Panc1 (cell line): ENCODE measurements at regions not wholly inside any gene's neighbourhood (a gene's known extent, or its start where the extent isn't known, plus 50 kb on each side); places are given as distances from the start of the nearest gene placed in this dataset.

ENCODE experiments used
- ATAC-seq: fragments of 200-7000 bp; cut with Tn5 transposase; 2 replicates; pipeline ENCODE4 v1.9.1; 2020; ENCODE audit warnings: mild to moderate bottlenecking, moderate library complexity
- BruUV-seq: library from RNA; stranded (reverse); fragments of 400-500 nt; replicated peaks from 2 replicates; lab custom pipeline; 2021; lab: Mats Ljungman, UMichigan
- CTCF ChIA-PET: fragments of 300-600 bp; sonication (Branson Sonifier 250); formaldehyde crosslinking; loops from one replicate; lab custom pipeline; 2022; ENCODE audit warnings: antibody characterized with exemption; lab: Charles Lee
- POLR2A ChIA-PET: fragments of 300-600 bp; sonication (Branson Sonifier 250); formaldehyde crosslinking; loops from one replicate; lab custom pipeline; 2022; ENCODE audit warnings: antibody characterized with exemption; lab: Charles Lee
- DNase-seq: peaks from one replicate; pipeline ENCODE4 v3.0.0-alpha.2; 2010; ENCODE audit warnings: low read depth, low spot score
- H3K27ac ChIP-seq: 2 replicates; pipeline ENCODE4 v1.5.1; 2011; ENCODE audit warnings: mild to moderate bottlenecking, low read length, inconsistent platforms
- H3K27me3 ChIP-seq: fragments of 200-500 bp; sonication (Bioruptor generic); 2 replicates; pipeline ENCODE4 v1.6.0; 2014; ENCODE audit warnings: low read length, inconsistent platforms; ENCODE audit not compliant: control insufficient read depth, insufficient read depth
- H3K36me3 ChIP-seq: fragments of 200-500 bp; sonication (Bioruptor generic); 2 replicates; pipeline ENCODE4 v1.5.1; 2014; ENCODE audit warnings: inconsistent platforms, mild to moderate bottlenecking, low read length, moderate library complexity; ENCODE audit not compliant: control insufficient read depth, insufficient read depth
- H3K4me1 ChIP-seq: 2 replicates; pipeline ENCODE4 v1.5.1; 2011; ENCODE audit warnings: inconsistent platforms, mild to moderate bottlenecking, low read length, moderate library complexity; ENCODE audit not compliant: control insufficient read depth, insufficient read depth
- H3K4me3 ChIP-seq, 2 experiments: 2 replicates each; pipeline ENCODE4 v1.5.1; 2011 to 2012; ENCODE audit warnings: low read depth in 2 of 2, low read length in 2 of 2, mild to moderate bottlenecking in 2 of 2, inconsistent platforms in 1 of 2, moderate library complexity in 1 of 2
- H3K9me3 ChIP-seq: fragments of 200-500 bp; sonication (Bioruptor generic); 2 replicates; pipeline ENCODE4 v1.5.1; 2014; ENCODE audit warnings: low read depth, mild to moderate bottlenecking, inconsistent platforms, low read length, moderate library complexity; ENCODE audit not compliant: control insufficient read depth, insufficient read depth
- CTCF ChIP-seq: fragments of 450-650 bp; IDR thresholded peaks from 2 replicates; pipeline ENCODE4 v1.5.1; 2017; ENCODE audit warnings: mild to moderate bottlenecking
- POLR2AphosphoS5 ChIP-seq: IDR thresholded peaks from 2 replicates; pipeline ENCODE4 v1.6.1; 2012; ENCODE audit warnings: mild to moderate bottlenecking, low read depth, low read length, moderate library complexity
- REST ChIP-seq, 2 experiments: IDR thresholded peaks; 2 replicates each; pipeline ENCODE4 v1.6.1; 2011 to 2012; ENCODE audit warnings: low read depth in 2 of 2, control low read depth in 1 of 2, low read length in 1 of 2, mild to moderate bottlenecking in 1 of 2, moderate library complexity in 1 of 2; ENCODE audit not compliant: insufficient read depth in 1 of 2
- SIN3A ChIP-seq: IDR thresholded peaks from 2 replicates; pipeline ENCODE4 v1.6.1; 2012; ENCODE audit warnings: low read depth, mild to moderate bottlenecking, low read length, moderate library complexity, borderline replicate concordance; ENCODE audit not compliant: insufficient read depth
- TCF7L2 ChIP-seq: IDR thresholded peaks from 2 replicates; pipeline ENCODE4 v1.6.1; 2011; ENCODE audit warnings: mild to moderate bottlenecking, low read depth, low read length, inconsistent platforms
- in situ Hi-C: cut with HindIII; loops from 2 replicates; pipeline ENCODE4 v1.10.0; 2016; ENCODE audit warnings: low sequenced_read_pairs, low pct_unique_long_range_greater_than_20kb
- intact Hi-C: fragments of 100-400 bp; cut with micrococcal nuclease; formaldehyde crosslinking; loops from one replicate; pipeline ENCODE4 v1.10.0; 2022; ENCODE audit not compliant: unreplicated experiment

DNA sequence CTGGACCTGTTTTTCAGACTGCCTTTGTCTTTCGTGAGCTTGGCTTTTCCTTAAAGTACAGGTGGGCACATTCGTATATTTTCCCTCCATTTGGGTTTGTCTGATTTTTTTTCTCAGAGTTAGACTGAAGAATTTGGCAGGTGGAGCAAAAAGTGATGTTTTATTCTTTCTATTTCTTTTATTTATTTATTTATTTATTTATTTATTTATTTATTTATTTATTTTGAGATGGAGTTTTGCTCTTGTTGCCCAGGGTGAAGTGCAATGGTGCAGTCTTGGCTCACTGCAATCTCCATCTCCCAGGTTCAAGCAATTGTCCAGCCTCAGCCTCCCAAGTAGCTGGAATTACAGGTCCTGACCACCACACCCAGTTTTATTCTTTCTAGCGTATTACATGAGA lies 1805.1 kb upstream of the WWC1 start:
- in situ Hi-C loops, result no loop called here
- TF ChIP-seq SIN3A (no peak), TCF7L2 (no peak), POLR2AphosphoS5 (no peak), CTCF (no peak), REST (IDR thresholded peaks at IDR 0.05; ENCODE audit: insufficient read depth in 1 of 2, low read depth in 2 of 2, low read length in 1 of 2) (no peak)
- Histone ChIP-seq H3K4me3 (no peak overlapping the region), H3K27me3 (no peaks in the 10 kb centered on the region), H3K27ac (no peak overlapping the region), H3K36me3 (no peaks in the 10 kb centered on the region), H3K4me1 (no peaks in the 10 kb centered on the region), H3K9me3 (no peaks in the 10 kb centered on the region)
- BruUV-seq, result no TSS peak
- ATAC-seq, result no peak
- CTCF ChIA-PET, result no interaction called here
- DNase-seq, result no peak
- intact Hi-C loops, result no loop called here
- POLR2A ChIA-PET, result no interaction called here

DNA sequence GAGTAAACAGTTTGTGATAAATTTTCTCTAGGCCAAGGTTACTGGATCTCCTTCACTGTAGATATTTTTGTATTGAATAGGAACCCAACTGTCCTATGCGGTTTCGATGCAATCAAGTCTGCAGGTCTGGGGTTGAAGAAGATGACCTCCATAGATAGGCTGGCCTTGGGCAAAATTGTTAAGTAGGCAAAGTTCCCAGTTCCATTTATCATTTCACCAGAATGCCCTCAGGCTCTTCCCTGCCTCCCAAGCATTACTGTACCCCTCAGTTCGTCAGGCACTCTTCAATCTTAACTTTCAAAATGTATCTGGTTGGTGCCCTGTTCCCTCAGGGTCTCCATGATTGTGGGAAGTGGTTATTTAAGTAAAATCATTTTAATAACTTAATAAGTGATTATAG lies 1802.9 kb upstream of the WWC1 start:
- no peaks in the 10 kb centered on the region for H3K27me3 ChIP-seq
- no peak for TF ChIP-seq REST (IDR thresholded peaks at IDR 0.05; ENCODE audit: insufficient read depth in 1 of 2, low read depth in 2 of 2, low read length in 1 of 2)
- no peak for TF ChIP-seq POLR2AphosphoS5
- no peak for TF ChIP-seq SIN3A
- no peak for TF ChIP-seq TCF7L2
- TF ChIP-seq CTCF, result no peak
- ChIA-PET CTCF (no interaction called here), POLR2A (no interaction called here)
- no peak overlapping the region for H3K4me3 ChIP-seq
- DNase-seq (no peak), ATAC-seq (no peak)
- in situ Hi-C loops (no loop called here), intact Hi-C loops (no loop called here)
- BruUV-seq, result no TSS peak
- no peaks in the 10 kb centered on the region for H3K4me1 ChIP-seq
- H3K27ac ChIP-seq, result no peak overlapping the region
- no peaks in the 10 kb centered on the region for H3K9me3 ChIP-seq
- H3K36me3 ChIP-seq, result no peaks in the 10 kb centered on the region
